ENCODE measurements at regions not wholly inside any gene's neighbourhood (a gene's known extent, or its start where the extent isn't known, plus 50 kb on each side); places are given as distances from the start of the nearest gene placed in this dataset.

- no peak overlapping the region for H3K27ac ChIP-seq
- TF ChIP-seq CTCF (IDR thresholded peaks at IDR 0.05) (no peak), ZFX (IDR thresholded peaks at IDR 0.05; ENCODE audit: borderline replicate concordance) (no peak)
Observed at GRCh38 chr18:5646739-5647138, 102.9 kb upstream of the EPB41L3 start.

- TF ChIP-seq ZFX (IDR thresholded peaks at IDR 0.05; ENCODE audit: borderline replicate concordance) (no peak), CTCF (IDR thresholded peaks at IDR 0.05) (no peak)
- no peak overlapping the region for H3K27ac ChIP-seq
Observed at GRCh38 chr18:5643288-5643687, 99.5 kb upstream of the EPB41L3 start.

- no peak overlapping the region for H3K27ac ChIP-seq
- TF ChIP-seq CTCF (IDR thresholded peaks at IDR 0.05) (no peak), ZFX (IDR thresholded peaks at IDR 0.05; ENCODE audit: borderline replicate concordance) (no peak)
Observed at GRCh38 chr18:5640939-5641338, 97.1 kb upstream of the EPB41L3 start.

GRCh38 chr18:5639131-5639530 lies 95.3 kb upstream of the EPB41L3 start:
- no peak overlapping the region for H3K27ac ChIP-seq
- TF ChIP-seq CTCF (IDR thresholded peaks at IDR 0.05): no peak
- no peak for TF ChIP-seq ZFX (IDR thresholded peaks at IDR 0.05; ENCODE audit: borderline replicate concordance)

GRCh38 chr18:5632041-5632440 lies 88.2 kb upstream of the EPB41L3 start:
- TF ChIP-seq ZFX (IDR thresholded peaks at IDR 0.05; ENCODE audit: borderline replicate concordance): no peak
- no peak for TF ChIP-seq CTCF (IDR thresholded peaks at IDR 0.05)
- no peak overlapping the region for H3K27ac ChIP-seq

GRCh38 chr18:5630900-5631413 lies 87.2 kb upstream of the EPB41L3 start:
- no peak overlapping the region for H3K27ac ChIP-seq

More at GRCh38 chr18:5630900-5631413, 87.2 kb upstream of the EPB41L3 start:
- TF ChIP-seq CTCF (IDR thresholded peaks at IDR 0.05): no peak
- no peak for TF ChIP-seq ZFX (IDR thresholded peaks at IDR 0.05; ENCODE audit: borderline replicate concordance)
